Loucy (cell line): ENCODE measurements at regions not wholly inside any gene's neighbourhood (a gene's known extent, or its start where the extent isn't known, plus 50 kb on each side); places are given as distances from the start of the nearest gene placed in this dataset.

Experiments used
- H2AFZ ChIP-seq: fragments of 200-600 bp; sonication (generic); 2 replicates; pipeline ENCODE4 v1.6.0; 2016; ENCODE audit warnings: antibody characterized with exemption, mild to moderate bottlenecking, low read length, moderate library complexity
- H3F3A ChIP-seq: fragments of 200-600 bp; 2 replicates; pipeline ENCODE4 v1.6.0; 2016; ENCODE audit warnings: antibody characterized with exemption, low read depth, mild to moderate bottlenecking
- H3K27me3 ChIP-seq: fragments of 200-600 bp; sonication (generic); 2 replicates; pipeline ENCODE4 v1.6.1; 2014; ENCODE audit warnings: low read length, mild to moderate bottlenecking; ENCODE audit not compliant: insufficient read depth, poor library complexity, severe bottlenecking
- H3K36me3 ChIP-seq: fragments of 200-600 bp; sonication (generic); 2 replicates; pipeline ENCODE4 v1.6.1; 2016; ENCODE audit warnings: low read length; ENCODE audit not compliant: insufficient read depth
- H3K4me1 ChIP-seq: fragments of 200-600 bp; sonication (generic); 2 replicates; pipeline ENCODE4 v1.5.1; 2014; ENCODE audit warnings: low read length, mild to moderate bottlenecking; ENCODE audit not compliant: insufficient read depth, poor library complexity, severe bottlenecking
- H3K4me2 ChIP-seq: fragments of 200-600 bp; sonication (generic); 2 replicates; pipeline ENCODE4 v1.6.0; 2014; ENCODE audit warnings: antibody characterized with exemption, low read length, low read depth, mild to moderate bottlenecking; ENCODE audit not compliant: poor library complexity, severe bottlenecking
- H3K4me3 ChIP-seq: fragments of 200-600 bp; sonication (generic); 2 replicates; pipeline ENCODE4 v1.5.1; 2014; ENCODE audit warnings: low read length, mild to moderate bottlenecking, mixed read lengths; ENCODE audit not compliant: poor library complexity, severe bottlenecking
- H3K79me2 ChIP-seq: fragments of 200-600 bp; sonication (generic); 2 replicates; pipeline ENCODE4 v1.6.1; 2014; ENCODE audit warnings: low read length; ENCODE audit not compliant: insufficient read depth
- H3K9ac ChIP-seq: fragments of 200-600 bp; sonication (generic); 2 replicates; pipeline ENCODE4 v1.6.0; 2014; ENCODE audit warnings: mild to moderate bottlenecking, low read depth, low read length, moderate library complexity; ENCODE audit not compliant: poor library complexity, severe bottlenecking
- H3K9me2 ChIP-seq: fragments of 200-600 bp; sonication (generic); replicated peaks from 2 replicates; pipeline ENCODE4 v1.6.1; 2016; ENCODE audit warnings: low read depth, low read length, mixed read lengths
- H3K9me3 ChIP-seq: fragments of 200-600 bp; sonication (generic); 2 replicates; pipeline ENCODE4 v1.6.1; 2014; ENCODE audit warnings: mild to moderate bottlenecking, antibody characterized with exemption, low read length, low read depth; ENCODE audit not compliant: insufficient read depth
- H4K20me1 ChIP-seq: fragments of 200-600 bp; sonication (generic); 2 replicates; pipeline ENCODE4 v1.6.0; 2014; ENCODE audit warnings: antibody characterized with exemption, low read length, mild to moderate bottlenecking; ENCODE audit not compliant: insufficient read depth, poor library complexity, severe bottlenecking
- EZH2phosphoT487 ChIP-seq: fragments of 200-600 bp; IDR thresholded peaks from 2 replicates; pipeline ENCODE4 v1.6.1; 2018; ENCODE audit warnings: antibody characterized with exemption, mild to moderate bottlenecking, moderate library complexity, borderline replicate concordance
- TF ChIP-seq, protein P1 (sequence below): fragments of 200-600 bp; sonication (generic); conservative IDR thresholded peaks from 2 replicates; pipeline ENCODE4 v1.5.1; 2014; ENCODE audit warnings: mild to moderate bottlenecking, antibody characterized with exemption, low read length

DNA sequence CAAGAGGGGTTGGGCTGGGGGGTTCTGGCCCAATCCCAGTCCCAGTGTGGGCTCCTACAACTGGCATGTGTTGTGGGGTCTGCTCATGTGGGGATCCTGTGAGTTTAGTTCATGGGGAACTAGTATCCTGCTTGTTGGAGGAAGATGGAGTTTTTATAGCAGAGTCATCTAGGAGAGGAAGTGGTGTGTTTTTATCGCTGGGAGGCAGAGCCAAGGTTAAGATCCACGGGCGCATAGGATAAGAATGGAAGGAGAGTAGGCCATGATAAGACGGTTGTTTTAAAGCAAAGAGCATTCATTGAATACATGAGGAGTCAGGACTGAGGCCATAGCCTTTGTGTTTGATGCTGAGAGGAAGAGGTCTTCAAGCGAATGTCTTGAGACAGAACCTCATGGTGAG lies 211.6 kb upstream of the COBL start:
- Histone ChIP-seq H4K20me1 (no peaks in the 10 kb centered on the region), H3K4me3 (no peak overlapping the region), H3K4me1 (no peaks in the 10 kb centered on the region), H2AFZ (no peak overlapping the region), H3K36me3 (no peaks in the 10 kb centered on the region), H3F3A (no peaks in the 10 kb centered on the region), H3K9me3 (no peaks in the 10 kb centered on the region), H3K4me2 (no peak overlapping the region), H3K9me2 (no peaks in the 10 kb centered on the region), H3K9ac (no peak overlapping the region), H3K79me2 (no peaks in the 10 kb centered on the region), H3K27me3 (no peaks in the 10 kb centered on the region)
- TF ChIP-seq, protein P1, sequence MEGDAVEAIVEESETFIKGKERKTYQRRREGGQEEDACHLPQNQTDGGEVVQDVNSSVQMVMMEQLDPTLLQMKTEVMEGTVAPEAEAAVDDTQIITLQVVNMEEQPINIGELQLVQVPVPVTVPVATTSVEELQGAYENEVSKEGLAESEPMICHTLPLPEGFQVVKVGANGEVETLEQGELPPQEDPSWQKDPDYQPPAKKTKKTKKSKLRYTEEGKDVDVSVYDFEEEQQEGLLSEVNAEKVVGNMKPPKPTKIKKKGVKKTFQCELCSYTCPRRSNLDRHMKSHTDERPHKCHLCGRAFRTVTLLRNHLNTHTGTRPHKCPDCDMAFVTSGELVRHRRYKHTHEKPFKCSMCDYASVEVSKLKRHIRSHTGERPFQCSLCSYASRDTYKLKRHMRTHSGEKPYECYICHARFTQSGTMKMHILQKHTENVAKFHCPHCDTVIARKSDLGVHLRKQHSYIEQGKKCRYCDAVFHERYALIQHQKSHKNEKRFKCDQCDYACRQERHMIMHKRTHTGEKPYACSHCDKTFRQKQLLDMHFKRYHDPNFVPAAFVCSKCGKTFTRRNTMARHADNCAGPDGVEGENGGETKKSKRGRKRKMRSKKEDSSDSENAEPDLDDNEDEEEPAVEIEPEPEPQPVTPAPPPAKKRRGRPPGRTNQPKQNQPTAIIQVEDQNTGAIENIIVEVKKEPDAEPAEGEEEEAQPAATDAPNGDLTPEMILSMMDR, result no peak
- no peak for TF ChIP-seq EZH2phosphoT487

- Histone ChIP-seq H3F3A (no peaks in the 10 kb centered on the region), H3K9me3 (no peaks in the 10 kb centered on the region), H4K20me1 (no peaks in the 10 kb centered on the region), H3K4me2 (no peak overlapping the region), H2AFZ (no peak overlapping the region), H3K79me2 (no peaks in the 10 kb centered on the region), H3K27me3 (no peaks in the 10 kb centered on the region), H3K9me2 (no peaks in the 10 kb centered on the region), H3K36me3 (no peaks in the 10 kb centered on the region), H3K4me3 (no peak overlapping the region), H3K4me1 (no peaks in the 10 kb centered on the region), H3K9ac (no peak overlapping the region)
- TF ChIP-seq, protein P1, result no peak
- no peak for TF ChIP-seq EZH2phosphoT487
Measured at GRCh38 chr7:51521694-51522312, 205.2 kb upstream of the COBL start.

DNA sequence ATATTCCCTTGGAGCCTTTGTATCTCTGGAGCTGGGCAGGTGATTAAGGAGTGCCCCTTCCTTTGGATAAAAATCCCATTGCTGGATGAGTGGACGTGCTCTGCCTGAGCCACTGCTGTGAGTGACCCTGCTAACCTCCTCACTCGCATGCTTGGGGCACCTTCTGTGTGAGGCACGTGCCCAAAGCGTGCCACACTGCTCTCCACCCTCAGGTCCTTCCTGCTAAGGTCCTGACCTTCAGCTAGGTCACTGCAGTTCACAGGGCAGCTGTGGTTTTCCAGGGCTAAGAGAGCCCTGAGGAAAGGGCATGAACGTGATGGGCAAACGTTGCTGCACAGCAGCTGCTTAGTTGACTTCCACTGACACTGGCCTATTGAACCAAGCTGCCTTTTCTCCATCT lies 204.4 kb upstream of the COBL start:
- Histone ChIP-seq H3F3A (no peaks in the 10 kb centered on the region), H3K27me3 (no peaks in the 10 kb centered on the region), H3K9me3 (no peaks in the 10 kb centered on the region), H3K79me2 (no peaks in the 10 kb centered on the region), H3K9me2 (no peaks in the 10 kb centered on the region), H2AFZ (no peak overlapping the region), H4K20me1 (no peaks in the 10 kb centered on the region), H3K4me3 (no peak overlapping the region), H3K9ac (no peak overlapping the region), H3K4me1 (no peaks in the 10 kb centered on the region), H3K4me2 (no peak overlapping the region), H3K36me3 (no peaks in the 10 kb centered on the region)
- TF ChIP-seq, protein P1, result no peak
- no peak for TF ChIP-seq EZH2phosphoT487
